Nucleus accumbens (tissue), 56 donors: ENCODE measurements at regions not wholly inside any gene's neighbourhood (a gene's known extent, or its start where the extent isn't known, plus 50 kb on each side); places are given as distances from the start of the nearest gene placed in this dataset.
"Not testable (repeated sequence)": the region's sequence is repeated elsewhere in the genome, so short reads cannot be mapped to it uniquely, and the experiment has no call there.

Source experiments
- DNase-seq, 56 donors: peaks; one replicate each; lab custom pipeline; 2025; lab: John Stamatoyannopoulos, UW

- DNase-seq = no peak
These were observed 100.4 kb upstream of the GALNT18 start for GRCh38 chr11:11722246-11722645.

- DNase-seq = no peak
These were observed 96.7 kb upstream of the GALNT18 start for GRCh38 chr11:11718511-11718910.

- DNase-seq = no peak
These were observed 95.4 kb upstream of the GALNT18 start for GRCh38 chr11:11717064-11717725.

GRCh38 chr11:11715075-11715474 lies 93.3 kb upstream of the GALNT18 start:
- not testable (repeated sequence) for DNase-seq

- DNase-seq = no peak
These were observed 88.8 kb upstream of the GALNT18 start for GRCh38 chr11:11710556-11710955.

GRCh38 chr11:11709447-11710239 lies 87.8 kb upstream of the GALNT18 start:
- DNase-seq = peak in 3 of 56 donors; percentile 13 to 39 (median 32)

GRCh38 chr11:11708256-11708655 lies 86.5 kb upstream of the GALNT18 start:
- DNase-seq = no peak

GRCh38 chr11:11706028-11706427 lies 84.2 kb upstream of the GALNT18 start:
- DNase-seq = peak in 1 of 56 donors; percentile 20

GRCh38 chr11:11703885-11704284 lies 82.1 kb upstream of the GALNT18 start:
- no peak for DNase-seq

GRCh38 chr11:11701070-11701469 lies 79.3 kb upstream of the GALNT18 start:
- DNase-seq = no peak

GRCh38 chr11:11697796-11698195 lies 76.0 kb upstream of the GALNT18 start:
- no peak for DNase-seq

- DNase-seq = peak in 12 of 56 donors; percentile 5 to 40 (median 12)
These were observed 69.7 kb upstream of the GALNT18 start for GRCh38 chr11:11691296-11692151.

GRCh38 chr11:11681536-11681935 lies 59.7 kb upstream of the GALNT18 start:
- no peak for DNase-seq

GRCh38 chr11:11677672-11678356 lies 56.0 kb upstream of the GALNT18 start:
- DNase-seq = no peak

GRCh38 chr11:11675671-11676181 lies 53.9 kb upstream of the GALNT18 start:
- DNase-seq = no peak

GRCh38 chr11:11672789-11673188 lies 51.0 kb upstream of the GALNT18 start:
- DNase-seq = peak in 32 of 56 donors; percentile 19 to 85 (median 48)

- DNase-seq = no peak
These were observed 50.3 kb upstream of the GALNT18 start for GRCh38 chr11:11672101-11672500.
